Ovary (tissue), 3 donors: ENCODE measurements at regions not wholly inside any gene's neighbourhood (a gene's known extent, or its start where the extent isn't known, plus 50 kb on each side); places are given as distances from the start of the nearest gene placed in this dataset.

ENCODE experiments used
- POLR2A ChIP-seq: fragments of 450-650 bp; IDR thresholded peaks from one replicate; pipeline ENCODE4 v1.6.1; 2017; ENCODE audit warnings: antibody characterized with exemption, mild to moderate bottlenecking, moderate library complexity
- TF ChIP-seq, protein P1 (sequence below), 3 donors: fragments of 450-650 bp in 2 of 3; fragments of 200-600 bp in 1 of 3; IDR thresholded peaks; one replicate each; pipeline versions ENCODE4 v1.5.1 to v1.8.0; 2016 to 2022; ENCODE audit warnings: antibody characterized with exemption in 3 of 3, mild to moderate bottlenecking in 1 of 3
- donor health status: DM: no; HTN: no; CAD: no.

DNA sequence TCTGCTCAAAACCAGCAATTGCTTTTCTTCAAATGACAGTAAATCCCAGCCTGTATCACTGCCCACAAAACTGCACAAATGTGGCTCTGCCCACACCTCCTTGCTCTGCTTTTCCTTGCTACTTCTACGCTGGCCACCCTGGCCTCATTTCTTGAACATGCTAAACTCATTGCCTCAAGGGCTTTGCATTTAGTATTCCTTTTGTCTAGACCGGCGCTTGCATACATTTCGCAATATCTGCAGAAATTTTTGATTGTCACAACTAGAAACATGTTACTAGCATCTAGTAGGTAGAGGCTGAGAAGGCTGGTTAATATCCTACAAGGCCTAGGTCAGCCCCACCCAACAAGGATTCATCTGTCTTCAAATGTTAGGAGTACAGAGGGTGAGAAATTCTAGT is 2357.8 kb downstream of the MAT2B start:
- TF ChIP-seq, protein P1, sequence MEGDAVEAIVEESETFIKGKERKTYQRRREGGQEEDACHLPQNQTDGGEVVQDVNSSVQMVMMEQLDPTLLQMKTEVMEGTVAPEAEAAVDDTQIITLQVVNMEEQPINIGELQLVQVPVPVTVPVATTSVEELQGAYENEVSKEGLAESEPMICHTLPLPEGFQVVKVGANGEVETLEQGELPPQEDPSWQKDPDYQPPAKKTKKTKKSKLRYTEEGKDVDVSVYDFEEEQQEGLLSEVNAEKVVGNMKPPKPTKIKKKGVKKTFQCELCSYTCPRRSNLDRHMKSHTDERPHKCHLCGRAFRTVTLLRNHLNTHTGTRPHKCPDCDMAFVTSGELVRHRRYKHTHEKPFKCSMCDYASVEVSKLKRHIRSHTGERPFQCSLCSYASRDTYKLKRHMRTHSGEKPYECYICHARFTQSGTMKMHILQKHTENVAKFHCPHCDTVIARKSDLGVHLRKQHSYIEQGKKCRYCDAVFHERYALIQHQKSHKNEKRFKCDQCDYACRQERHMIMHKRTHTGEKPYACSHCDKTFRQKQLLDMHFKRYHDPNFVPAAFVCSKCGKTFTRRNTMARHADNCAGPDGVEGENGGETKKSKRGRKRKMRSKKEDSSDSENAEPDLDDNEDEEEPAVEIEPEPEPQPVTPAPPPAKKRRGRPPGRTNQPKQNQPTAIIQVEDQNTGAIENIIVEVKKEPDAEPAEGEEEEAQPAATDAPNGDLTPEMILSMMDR (IDR thresholded peaks at IDR 0.05): no peak
- no peak for TF ChIP-seq POLR2A
